ENCODE measurements at regions not wholly inside any gene's neighbourhood (a gene's known extent, or its start where the extent isn't known, plus 50 kb on each side); places are given as distances from the start of the nearest gene placed in this dataset.

DNA sequence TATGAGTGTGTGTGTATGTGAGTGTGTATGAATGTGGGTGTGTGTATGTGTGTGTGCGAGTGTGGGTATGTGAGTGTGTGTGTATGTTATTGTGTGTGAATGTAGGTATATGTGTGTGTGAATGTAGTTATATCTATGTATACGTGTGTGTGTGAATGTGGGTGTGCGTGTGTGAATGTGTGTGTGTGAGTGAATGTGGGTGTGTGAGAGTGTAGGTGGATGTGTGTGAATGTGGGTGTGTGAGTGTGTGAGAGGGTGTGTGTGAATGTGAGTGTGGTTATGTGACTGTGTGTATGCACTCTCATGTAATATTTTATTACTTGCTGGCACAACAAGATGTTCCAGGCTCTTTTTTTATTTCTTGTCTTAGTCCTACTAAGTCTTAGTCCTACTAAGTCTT is 513.4 kb upstream of the B3GAT1 start (continued):
- TF ChIP-seq GTF2F1 (IDR thresholded peaks at IDR 0.05; ENCODE audit: borderline replicate concordance, low read depth, low read length) (no peak), SIN3A (conservative IDR thresholded peaks at IDR 0.05 in 1 of 2, IDR thresholded peaks at IDR 0.05 in 1 of 2; ENCODE audit: low read depth in 1 of 2, low read length in 2 of 2) (no peak), CHD2 (IDR thresholded peaks at IDR 0.05; ENCODE audit: low read length) (no peak), CHD1 (IDR thresholded peaks at IDR 0.05; ENCODE audit: low read depth, low read length) (no peak), HDAC2 (IDR thresholded peaks at IDR 0.05; ENCODE audit: borderline replicate concordance in 1 of 2, low read depth in 2 of 2, low read length in 2 of 2) (no peak)
